D341Med (cell line): ENCODE measurements at regions not wholly inside any gene's neighbourhood (a gene's known extent, or its start where the extent isn't known, plus 50 kb on each side); places are given as distances from the start of the nearest gene placed in this dataset.

Experiments used
- DNase-seq: peaks from one replicate; pipeline ENCODE4 v3.0.0; 2012; ENCODE audit warnings: low spot score

GRCh38 chr21:28749536-28749935 lies 243.1 kb downstream of the LTN1 start:
- no peak for DNase-seq

GRCh38 chr21:28747464-28747863 lies 245.2 kb downstream of the LTN1 start:
- DNase-seq, result no peak

GRCh38 chr21:28746166-28746565 lies 246.5 kb downstream of the LTN1 start:
- no peak for DNase-seq

- DNase-seq, result peak; percentile 61
Observed at GRCh38 chr21:28745131-28746016, 247.3 kb downstream of the LTN1 start.

- DNase-seq, result no peak
Observed at GRCh38 chr21:28743723-28744122, 249.0 kb downstream of the LTN1 start.

- no peak for DNase-seq
Observed at GRCh38 chr21:28742527-28742926, 250.2 kb downstream of the LTN1 start.

GRCh38 chr21:28740125-28740524 lies 252.6 kb downstream of the LTN1 start:
- no peak for DNase-seq

- DNase-seq, result no peak
Observed at GRCh38 chr21:28738882-28739281, 253.8 kb downstream of the LTN1 start.

- no peak for DNase-seq
Observed at GRCh38 chr21:28738420-28738704, 254.3 kb downstream of the LTN1 start.

GRCh38 chr21:28737674-28738419 lies 254.8 kb downstream of the LTN1 start:
- DNase-seq, result no peak

GRCh38 chr21:28734522-28735175 lies 258.0 kb downstream of the LTN1 start:
- no peak for DNase-seq

- DNase-seq, result no peak
Observed at GRCh38 chr21:28731700-28732321, 260.9 kb downstream of the LTN1 start.

GRCh38 chr21:28729887-28730286 lies 262.8 kb downstream of the LTN1 start:
- peak; percentile 26 for DNase-seq

- no peak for DNase-seq
Observed at GRCh38 chr21:28727809-28728208, 264.9 kb downstream of the LTN1 start.

- no peak for DNase-seq
Observed at GRCh38 chr21:28725396-28725795, 267.3 kb downstream of the LTN1 start.

- DNase-seq, result no peak
Observed at GRCh38 chr21:28723646-28724045, 269.0 kb downstream of the LTN1 start.

- no peak for DNase-seq
Observed at GRCh38 chr21:28719723-28720122, 273.0 kb downstream of the LTN1 start.

- DNase-seq, result no peak
Observed at GRCh38 chr21:28714777-28715464, 277.8 kb downstream of the LTN1 start.

GRCh38 chr21:28712411-28712810 lies 280.3 kb downstream of the LTN1 start:
- no peak for DNase-seq

- DNase-seq, result no peak
Observed at GRCh38 chr21:28705616-28706015, 287.1 kb downstream of the LTN1 start.

GRCh38 chr21:28704746-28705145 lies 287.9 kb downstream of the LTN1 start:
- no peak for DNase-seq

GRCh38 chr21:28703861-28704260 lies 288.8 kb downstream of the LTN1 start:
- no peak for DNase-seq
